GM12891 (cell line): ENCODE measurements at regions not wholly inside any gene's neighbourhood (a gene's known extent, or its start where the extent isn't known, plus 50 kb on each side); places are given as distances from the start of the nearest gene placed in this dataset.

Experiments used
- POLR2A ChIP-seq: IDR thresholded peaks from 2 replicates; pipeline ENCODE4 v1.6.1; 2011; ENCODE audit warnings: low read depth, low read length, control low read depth
- POLR2AphosphoS5 ChIP-seq: IDR thresholded peaks from 2 replicates; pipeline ENCODE4 v1.6.1; 2011; ENCODE audit warnings: low read depth, low read length, control low read depth
- POU2F2 ChIP-seq: IDR thresholded peaks from 2 replicates; pipeline ENCODE4 v1.6.1; 2011; ENCODE audit warnings: low read depth, mild to moderate bottlenecking, control low read depth, low read length, moderate library complexity
- SPI1 ChIP-seq: IDR thresholded peaks from 2 replicates; pipeline ENCODE4 v1.6.1; 2011; ENCODE audit warnings: low read depth, low read length, control low read depth
- TAF1 ChIP-seq: IDR thresholded peaks from 2 replicates; pipeline ENCODE4 v1.6.1; 2011; ENCODE audit warnings: low read depth, low read length, control low read depth

- TF ChIP-seq POLR2A (no peak), POLR2AphosphoS5 (no peak), SPI1 (no peak), TAF1 (no peak), POU2F2 (no peak)
Observed at GRCh38 chr12:127063339-127064072, 1203.5 kb upstream of the TMEM132C start.
